Activated naive CD4-positive, alpha-beta T cell treated with anti-CD3 and anti-CD28 coated beads for 36 hours (primary cell): ENCODE measurements at regions not wholly inside any gene's neighbourhood (a gene's known extent, or its start where the extent isn't known, plus 50 kb on each side); places are given as distances from the start of the nearest gene placed in this dataset.

ENCODE experiments used
- CTCF ChIA-PET: fragments of 350-600 bp; sonication (Branson Sonifier 250); formaldehyde crosslinking; loops from one replicate; lab custom pipeline; 2021; ENCODE audit warnings: antibody characterized with exemption; lab: Charles Lee
- DNase-seq: peaks from one replicate; pipeline ENCODE4 v3.0.0-alpha.2; 2020
- H3K27ac Mint-ChIP-seq: one replicate; pipeline ENCODE4 v1.8.0; 2021; ENCODE audit warnings: mild to moderate bottlenecking, mixed read lengths
- H3K27me3 Mint-ChIP-seq: one replicate; pipeline ENCODE4 v1.8.0; 2021; ENCODE audit warnings: low read depth, mixed read lengths
- H3K36me3 Mint-ChIP-seq: one replicate; pipeline ENCODE4 v1.8.0; 2021; ENCODE audit warnings: low read depth, mixed read lengths
- H3K4me1 Mint-ChIP-seq: one replicate; pipeline ENCODE4 v1.8.0; 2021; ENCODE audit warnings: low read depth, mixed read lengths
- H3K4me3 Mint-ChIP-seq: one replicate; pipeline ENCODE4 v1.8.0; 2021; ENCODE audit warnings: mild to moderate bottlenecking, moderate library complexity, mixed read lengths
- H3K9me3 Mint-ChIP-seq: one replicate; pipeline ENCODE4 v1.8.0; 2021; ENCODE audit warnings: mixed read lengths
- intact Hi-C: fragments of 100-400 bp; cut with micrococcal nuclease; formaldehyde crosslinking; loops from one replicate; pipeline ENCODE4 v1.15.1; 2023

- Mint-ChIP-seq H3K27me3 (no peaks in the 10 kb centered on the region), H3K27ac (no peak overlapping the region), H3K9me3 (no peaks in the 10 kb centered on the region), H3K4me3 (no peak overlapping the region), H3K4me1 (no peaks in the 10 kb centered on the region), H3K36me3 (no peaks in the 10 kb centered on the region)
- DNase-seq, result no peak
- CTCF ChIA-PET, result no interaction called here
- intact Hi-C loops, result no loop called here
Measured at GRCh38 chr3:103706671-103707070, 1271.9 kb downstream of the ZPLD1 start.

GRCh38 chr3:103711670-103712069 is 1276.9 kb downstream of the ZPLD1 start:
- Mint-ChIP-seq H3K4me1 (no peaks in the 10 kb centered on the region), H3K4me3 (no peak overlapping the region), H3K27me3 (no peaks in the 10 kb centered on the region), H3K36me3 (no peaks in the 10 kb centered on the region), H3K9me3 (peaks cover 2% of the 10 kb centered on the region), H3K27ac (no peak overlapping the region)
- CTCF ChIA-PET, result no interaction called here
- intact Hi-C loops, result no loop called here
- DNase-seq, result no peak

- peaks cover 3% of the 10 kb centered on the region for H3K9me3 Mint-ChIP-seq
- intact Hi-C loops, result no loop called here
- no peak for DNase-seq
- CTCF ChIA-PET, result no interaction called here
- H3K27ac Mint-ChIP-seq, result no peak overlapping the region
- H3K36me3 Mint-ChIP-seq, result no peaks in the 10 kb centered on the region
- H3K4me3 Mint-ChIP-seq, result no peak overlapping the region
- no peaks in the 10 kb centered on the region for H3K4me1 Mint-ChIP-seq
- H3K27me3 Mint-ChIP-seq, result no peaks in the 10 kb centered on the region
Measured at GRCh38 chr3:103712320-103713008, 1277.6 kb downstream of the ZPLD1 start.

- no peak overlapping the region for H3K27ac Mint-ChIP-seq
- intact Hi-C loops, result no loop called here
- no peak for DNase-seq
- H3K36me3 Mint-ChIP-seq, result no peaks in the 10 kb centered on the region
- H3K4me3 Mint-ChIP-seq, result no peak overlapping the region
- H3K27me3 Mint-ChIP-seq, result no peaks in the 10 kb centered on the region
- H3K4me1 Mint-ChIP-seq, result no peaks in the 10 kb centered on the region
- CTCF ChIA-PET, result no interaction called here
- no peaks in the 10 kb centered on the region for H3K9me3 Mint-ChIP-seq
Measured at GRCh38 chr3:103729547-103729946, 1294.7 kb downstream of the ZPLD1 start.

- DNase-seq, result no peak
- H3K4me3 Mint-ChIP-seq, result no peak overlapping the region
- peaks cover 3% of the 10 kb centered on the region for H3K9me3 Mint-ChIP-seq
- CTCF ChIA-PET, result no interaction called here
- no peaks in the 10 kb centered on the region for H3K4me1 Mint-ChIP-seq
- H3K27me3 Mint-ChIP-seq, result no peaks in the 10 kb centered on the region
- H3K36me3 Mint-ChIP-seq, result no peaks in the 10 kb centered on the region
- intact Hi-C loops, result no loop called here
- no peak overlapping the region for H3K27ac Mint-ChIP-seq
Measured at GRCh38 chr3:103730744-103731143, 1295.9 kb downstream of the ZPLD1 start.

- peaks cover 5% of the 10 kb centered on the region for H3K9me3 Mint-ChIP-seq
- H3K27me3 Mint-ChIP-seq, result no peaks in the 10 kb centered on the region
- H3K36me3 Mint-ChIP-seq, result no peaks in the 10 kb centered on the region
- intact Hi-C loops, result no loop called here
- H3K4me1 Mint-ChIP-seq, result no peaks in the 10 kb centered on the region
- CTCF ChIA-PET, result no interaction called here
- H3K4me3 Mint-ChIP-seq, result no peak overlapping the region
- no peak overlapping the region for H3K27ac Mint-ChIP-seq
- no peak for DNase-seq
Measured at GRCh38 chr3:103752986-103753385, 1318.2 kb downstream of the ZPLD1 start.

- no peak overlapping the region for H3K27ac Mint-ChIP-seq
- DNase-seq, result no peak
- no peaks in the 10 kb centered on the region for H3K4me1 Mint-ChIP-seq
- H3K27me3 Mint-ChIP-seq, result no peaks in the 10 kb centered on the region
- CTCF ChIA-PET, result no interaction called here
- peaks cover 4% of the 10 kb centered on the region for H3K9me3 Mint-ChIP-seq
- no peaks in the 10 kb centered on the region for H3K36me3 Mint-ChIP-seq
- no peak overlapping the region for H3K4me3 Mint-ChIP-seq
- intact Hi-C loops, result no loop called here
Measured at GRCh38 chr3:103767635-103768034, 1332.8 kb downstream of the ZPLD1 start.

GRCh38 chr3:103785017-103785416 is 1350.2 kb downstream of the ZPLD1 start:
- CTCF ChIA-PET, result no interaction called here
- H3K27ac Mint-ChIP-seq, result no peak overlapping the region
- H3K4me1 Mint-ChIP-seq, result no peaks in the 10 kb centered on the region
- no peaks in the 10 kb centered on the region for H3K36me3 Mint-ChIP-seq
- H3K4me3 Mint-ChIP-seq, result no peak overlapping the region
- DNase-seq, result no peak
- intact Hi-C loops, result no loop called here
- H3K9me3 Mint-ChIP-seq, result no peaks in the 10 kb centered on the region
- no peaks in the 10 kb centered on the region for H3K27me3 Mint-ChIP-seq

GRCh38 chr3:103785537-103785936 is 1350.7 kb downstream of the ZPLD1 start:
- intact Hi-C loops, result no loop called here
- H3K27ac Mint-ChIP-seq, result no peak overlapping the region
- H3K9me3 Mint-ChIP-seq, result no peaks in the 10 kb centered on the region
- no peak overlapping the region for H3K4me3 Mint-ChIP-seq
- H3K4me1 Mint-ChIP-seq, result no peaks in the 10 kb centered on the region
- H3K36me3 Mint-ChIP-seq, result no peaks in the 10 kb centered on the region
- CTCF ChIA-PET, result no interaction called here
- H3K27me3 Mint-ChIP-seq, result no peaks in the 10 kb centered on the region
- DNase-seq, result no peak

- intact Hi-C loops, result no loop called here
- CTCF ChIA-PET, result no interaction called here
- no peak overlapping the region for H3K27ac Mint-ChIP-seq
- H3K4me1 Mint-ChIP-seq, result no peaks in the 10 kb centered on the region
- DNase-seq, result no peak
- H3K27me3 Mint-ChIP-seq, result no peaks in the 10 kb centered on the region
- no peaks in the 10 kb centered on the region for H3K36me3 Mint-ChIP-seq
- no peaks in the 10 kb centered on the region for H3K9me3 Mint-ChIP-seq
- no peak overlapping the region for H3K4me3 Mint-ChIP-seq
Measured at GRCh38 chr3:103786296-103786695, 1351.5 kb downstream of the ZPLD1 start.

- CTCF ChIA-PET, result no interaction called here
- Mint-ChIP-seq H3K27ac (no peak overlapping the region), H3K4me3 (no peak overlapping the region), H3K9me3 (no peaks in the 10 kb centered on the region), H3K4me1 (no peaks in the 10 kb centered on the region), H3K27me3 (no peaks in the 10 kb centered on the region), H3K36me3 (no peaks in the 10 kb centered on the region)
- no peak for DNase-seq
- intact Hi-C loops, result no loop called here
Measured at GRCh38 chr3:103787164-103787871, 1352.5 kb downstream of the ZPLD1 start.

GRCh38 chr3:103787879-103788278 is 1353.1 kb downstream of the ZPLD1 start:
- CTCF ChIA-PET, result interaction anchor here (0.6 kb wide), 1 partner anchor 619 kb away, joined by 3 read pairs; no protein-coding TSS in a partner anchor

More at GRCh38 chr3:103787879-103788278, 1353.1 kb downstream of the ZPLD1 start:
- no peaks in the 10 kb centered on the region for H3K36me3 Mint-ChIP-seq
- DNase-seq, result no peak
- no peaks in the 10 kb centered on the region for H3K27me3 Mint-ChIP-seq
- no peak overlapping the region for H3K4me3 Mint-ChIP-seq
- no peaks in the 10 kb centered on the region for H3K4me1 Mint-ChIP-seq
- intact Hi-C loops, result no loop called here
- H3K27ac Mint-ChIP-seq, result no peak overlapping the region
- no peaks in the 10 kb centered on the region for H3K9me3 Mint-ChIP-seq
